Right atrium auricular region (tissue), 2 donors: ENCODE measurements at regions not wholly inside any gene's neighbourhood (a gene's known extent, or its start where the extent isn't known, plus 50 kb on each side); places are given as distances from the start of the nearest gene placed in this dataset.

Experiments
- DNase-seq: peaks from one replicate; pipeline ENCODE4 v3.0.0-alpha.2; 2019; ENCODE audit warnings: low spot score
- H3K27ac ChIP-seq, 2 donors: fragments of 200-600 bp; sonication (generic); 1 replicate in 1 of 2; 2 replicates in 1 of 2; pipeline ENCODE4 v1.5.1; 2016 to 2019
- H3K27me3 ChIP-seq, 2 donors: fragments of 200-600 bp; sonication (generic); one replicate each; pipeline versions ENCODE4 v1.5.1 to v1.6.0; 2017 to 2019
- H3K36me3 ChIP-seq: fragments of 200-600 bp; sonication (generic); one replicate; pipeline ENCODE4 v1.5.1; 2016
- H3K4me1 ChIP-seq, 2 donors: fragments of 200-600 bp; sonication (generic); one replicate each; pipeline versions ENCODE4 v1.5.1 to v1.6.0; 2017 to 2019
- H3K4me3 ChIP-seq, 2 donors: fragments of 200-600 bp; sonication (generic); 1 replicate in 1 of 2; 2 replicates in 1 of 2; pipeline ENCODE4 v1.5.1; 2017 to 2019; ENCODE audit warnings: mild to moderate bottlenecking in 1 of 2, moderate library complexity in 1 of 2
- H3K9me3 ChIP-seq, 2 donors: fragments of 200-600 bp; sonication (generic); one replicate each; pipeline ENCODE4 v1.5.1; 2019
- TF ChIP-seq, protein P1 (sequence below), 2 donors: fragments of 200-600 bp; sonication (generic); IDR thresholded peaks; one replicate each; pipeline ENCODE4 v1.5.1; 2019; ENCODE audit warnings: antibody characterized with exemption in 2 of 2

DNA sequence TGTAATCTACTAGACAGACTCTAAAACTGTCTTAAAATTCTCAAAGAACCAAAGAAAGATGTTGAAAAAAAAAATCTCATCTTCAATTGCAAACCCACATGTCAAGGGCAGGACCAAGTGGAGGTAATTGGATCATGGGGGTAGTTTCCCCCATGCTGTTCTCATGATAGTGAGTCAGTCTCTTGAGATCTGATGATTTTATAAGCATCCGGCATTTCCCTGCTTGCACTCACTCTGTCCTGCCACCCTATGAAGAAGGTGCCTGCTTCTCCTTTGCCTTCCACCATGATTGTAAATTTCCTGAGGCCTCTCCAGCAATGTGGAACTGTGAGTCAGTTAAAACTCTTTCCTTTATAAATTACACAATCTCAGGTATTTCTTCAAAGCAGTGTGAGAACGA, 257.0 kb downstream of the HHIPL2 start:
- Histone ChIP-seq H3K9me3 (no peaks in the 10 kb centered on the region), H3K27ac (no peak overlapping the region), H3K27me3 (no peaks in the 10 kb centered on the region), H3K36me3 (no peaks in the 10 kb centered on the region), H3K4me1 (no peaks in the 10 kb centered on the region), H3K4me3 (no peak overlapping the region)
- DNase-seq = no peak
- TF ChIP-seq, protein P1, sequence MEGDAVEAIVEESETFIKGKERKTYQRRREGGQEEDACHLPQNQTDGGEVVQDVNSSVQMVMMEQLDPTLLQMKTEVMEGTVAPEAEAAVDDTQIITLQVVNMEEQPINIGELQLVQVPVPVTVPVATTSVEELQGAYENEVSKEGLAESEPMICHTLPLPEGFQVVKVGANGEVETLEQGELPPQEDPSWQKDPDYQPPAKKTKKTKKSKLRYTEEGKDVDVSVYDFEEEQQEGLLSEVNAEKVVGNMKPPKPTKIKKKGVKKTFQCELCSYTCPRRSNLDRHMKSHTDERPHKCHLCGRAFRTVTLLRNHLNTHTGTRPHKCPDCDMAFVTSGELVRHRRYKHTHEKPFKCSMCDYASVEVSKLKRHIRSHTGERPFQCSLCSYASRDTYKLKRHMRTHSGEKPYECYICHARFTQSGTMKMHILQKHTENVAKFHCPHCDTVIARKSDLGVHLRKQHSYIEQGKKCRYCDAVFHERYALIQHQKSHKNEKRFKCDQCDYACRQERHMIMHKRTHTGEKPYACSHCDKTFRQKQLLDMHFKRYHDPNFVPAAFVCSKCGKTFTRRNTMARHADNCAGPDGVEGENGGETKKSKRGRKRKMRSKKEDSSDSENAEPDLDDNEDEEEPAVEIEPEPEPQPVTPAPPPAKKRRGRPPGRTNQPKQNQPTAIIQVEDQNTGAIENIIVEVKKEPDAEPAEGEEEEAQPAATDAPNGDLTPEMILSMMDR (IDR thresholded peaks at IDR 0.05) = no peak

DNA sequence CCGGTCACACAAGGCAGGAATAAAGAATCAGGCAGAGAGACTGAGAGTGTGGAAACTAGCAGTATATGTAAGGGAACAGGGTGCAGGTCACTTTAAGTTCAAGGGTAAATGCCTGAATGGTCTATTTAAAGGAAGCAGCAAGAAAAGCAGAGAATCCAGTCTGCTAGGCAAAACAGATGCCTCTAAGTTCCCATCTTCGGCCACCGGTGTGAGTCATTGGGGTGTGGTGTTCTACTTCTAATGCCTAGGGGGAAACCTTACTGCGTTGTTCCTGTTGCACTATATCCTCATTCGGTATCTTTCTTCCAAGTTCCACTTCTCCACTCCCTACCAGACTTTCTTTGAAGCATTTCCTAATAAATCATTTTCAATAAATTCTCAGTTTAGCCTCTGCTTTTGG, 259.9 kb downstream of the HHIPL2 start:
- H3K4me3 ChIP-seq = no peak overlapping the region
- H3K27me3 ChIP-seq = no peaks in the 10 kb centered on the region
- H3K4me1 ChIP-seq = no peaks in the 10 kb centered on the region
- no peak overlapping the region for H3K27ac ChIP-seq
- TF ChIP-seq, protein P1 (IDR thresholded peaks at IDR 0.05) = no peak
- no peaks in the 10 kb centered on the region for H3K36me3 ChIP-seq
- no peaks in the 10 kb centered on the region for H3K9me3 ChIP-seq
- no peak for DNase-seq

DNA sequence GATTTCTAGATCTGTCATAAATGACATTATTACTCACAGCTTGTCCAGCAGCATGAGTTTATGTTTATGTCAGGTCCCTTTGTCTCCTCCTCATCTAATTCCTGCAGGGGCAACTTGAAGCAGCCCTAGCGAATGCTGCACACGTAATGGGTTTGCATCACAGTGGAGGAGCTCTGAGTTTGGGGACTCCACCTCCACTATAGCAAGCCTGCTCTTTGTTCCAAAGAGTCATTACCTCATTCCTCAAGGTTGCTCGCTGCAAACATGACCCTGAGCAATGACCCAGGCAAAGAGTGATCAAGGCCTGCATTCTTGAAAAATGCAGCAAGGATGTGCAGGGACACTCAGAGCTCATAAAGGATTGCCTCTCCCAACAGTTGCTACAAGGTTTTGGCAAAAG, 261.9 kb downstream of the HHIPL2 start:
- TF ChIP-seq, protein P1 (IDR thresholded peaks at IDR 0.05) = no peak
- no peaks in the 10 kb centered on the region for H3K27me3 ChIP-seq

DNA sequence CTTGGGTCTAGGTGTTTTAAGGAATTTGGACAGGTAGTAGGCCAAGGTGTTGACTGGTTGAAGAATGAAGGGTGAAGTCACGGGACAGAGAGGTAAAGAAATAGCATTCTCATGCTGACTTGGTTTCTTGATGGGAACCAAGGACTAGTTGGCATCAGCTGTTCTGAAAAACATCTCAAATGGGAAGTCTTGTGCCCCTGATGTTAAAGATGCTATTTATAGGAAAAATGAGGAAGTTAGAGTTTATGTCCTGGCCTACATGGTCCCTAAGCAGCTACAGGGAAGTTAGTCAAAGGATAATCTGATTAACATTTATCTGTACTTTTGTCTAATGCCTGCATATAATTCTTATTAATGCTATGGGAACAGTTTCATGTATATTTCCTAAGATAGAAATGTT, 262.4 kb downstream of the HHIPL2 start:
- Histone ChIP-seq H3K27ac (no peak overlapping the region), H3K4me3 (no peak overlapping the region), H3K27me3 (no peaks in the 10 kb centered on the region), H3K4me1 (no peaks in the 10 kb centered on the region), H3K36me3 (no peaks in the 10 kb centered on the region), H3K9me3 (no peaks in the 10 kb centered on the region)
- TF ChIP-seq, protein P1 (IDR thresholded peaks at IDR 0.05) = no peak
- DNase-seq = no peak

More for the DNA sequence above, 261.9 kb downstream of the HHIPL2 start:
- no peak for DNase-seq
- no peaks in the 10 kb centered on the region for H3K36me3 ChIP-seq
- H3K4me3 ChIP-seq = no peak overlapping the region
- H3K9me3 ChIP-seq = no peaks in the 10 kb centered on the region
- no peaks in the 10 kb centered on the region for H3K4me1 ChIP-seq
- no peak overlapping the region for H3K27ac ChIP-seq

DNA sequence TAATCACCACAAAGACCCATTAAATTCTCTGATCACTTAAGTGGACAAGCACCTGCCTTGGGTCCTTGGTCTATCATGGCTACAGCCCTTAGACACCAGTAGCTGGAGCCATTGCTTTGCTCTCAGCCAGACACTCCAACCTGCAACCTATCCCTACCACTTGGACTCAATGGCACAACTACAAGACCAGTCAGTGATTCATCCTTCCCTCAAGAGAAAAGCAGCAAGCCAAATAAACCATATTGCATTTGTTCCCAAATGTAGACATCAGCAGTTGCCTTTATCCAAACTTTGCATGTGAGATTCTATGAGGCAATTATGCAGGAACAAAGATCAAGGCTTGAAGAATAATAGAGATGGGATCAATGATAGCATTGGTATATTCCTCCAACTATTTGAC, 263.4 kb downstream of the HHIPL2 start:
- no peak overlapping the region for H3K27ac ChIP-seq
- no peaks in the 10 kb centered on the region for H3K4me1 ChIP-seq
- H3K4me3 ChIP-seq = no peak overlapping the region
- H3K27me3 ChIP-seq = no peaks in the 10 kb centered on the region
- no peaks in the 10 kb centered on the region for H3K36me3 ChIP-seq
- no peak for DNase-seq
- TF ChIP-seq, protein P1 (IDR thresholded peaks at IDR 0.05) = no peak
- peaks cover 0 to 6% of the 10 kb centered on the region in 2 donors for H3K9me3 ChIP-seq

DNA sequence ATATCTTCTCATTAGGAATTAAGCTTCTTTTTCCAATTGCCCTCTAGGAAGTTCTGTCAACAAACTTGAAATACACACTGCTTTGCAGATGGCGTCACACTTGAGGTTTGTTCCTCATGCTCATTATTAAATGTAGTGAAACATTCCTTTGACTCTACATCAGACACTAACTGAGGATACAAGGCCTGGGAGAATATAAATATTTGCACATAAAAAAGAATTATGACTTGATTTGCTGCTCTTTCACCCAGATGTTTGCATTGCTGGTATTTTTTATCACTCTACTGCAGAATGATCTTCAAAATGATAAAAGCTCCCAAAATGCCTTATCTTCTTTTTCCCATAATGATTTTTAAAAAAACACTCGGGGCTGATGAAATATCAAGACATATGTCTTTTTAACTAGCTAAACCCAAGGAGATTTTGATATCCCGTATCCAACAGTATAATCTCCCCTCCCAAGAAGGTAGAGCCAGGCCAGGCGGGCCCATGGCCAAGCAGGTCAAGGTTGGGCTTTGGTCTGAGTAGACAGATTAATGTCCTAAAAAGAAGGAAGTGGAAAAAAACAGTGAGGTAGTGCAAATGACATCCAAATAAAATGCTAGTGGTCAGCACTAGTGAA, 264.6 kb downstream of the HHIPL2 start:
- H3K36me3 ChIP-seq = no peaks in the 10 kb centered on the region
- no peak for DNase-seq
- no peaks in the 10 kb centered on the region for H3K4me1 ChIP-seq
- TF ChIP-seq, protein P1 (IDR thresholded peaks at IDR 0.05) = no peak
- no peak overlapping the region for H3K4me3 ChIP-seq
- H3K9me3 ChIP-seq = peaks cover 0 to 7% of the 10 kb centered on the region in 2 donors
- H3K27ac ChIP-seq = no peak overlapping the region
- no peaks in the 10 kb centered on the region for H3K27me3 ChIP-seq
